Psoas muscle (tissue), 7 donors: ENCODE measurements at regions not wholly inside any gene's neighbourhood (a gene's known extent, or its start where the extent isn't known, plus 50 kb on each side); places are given as distances from the start of the nearest gene placed in this dataset.

ENCODE experiments used
- ATAC-seq, 4 donors: fragments of 200-7000 bp; cut with Tn5 transposase; one replicate each; pipeline ENCODE4 v1.9.1; 2020; ENCODE audit warnings: moderate library complexity in 3 of 4, mild to moderate bottlenecking in 2 of 4
- DNase-seq, 2 donors: peaks; one replicate each; pipeline ENCODE4 v3.0.0-alpha.2; 2020
- H3K27ac ChIP-seq: fragments of 200-600 bp; one replicate; pipeline ENCODE4 v1.8.0; 2022
- H3K27me3 ChIP-seq, 3 donors: fragments of 200-600 bp in 1 of 3; one replicate each; pipeline versions ENCODE4 v1.6.1 to v1.8.0; 2013 to 2022; ENCODE audit warnings: low read length in 2 of 3, mild to moderate bottlenecking in 2 of 3, moderate library complexity in 1 of 3; ENCODE audit not compliant: insufficient read depth in 3 of 3
- H3K36me3 ChIP-seq, 2 donors: fragments of 200-600 bp in 1 of 2; one replicate each; pipeline versions ENCODE4 v1.6.1 to v1.8.0; 2013 to 2022; ENCODE audit warnings: low read depth in 1 of 2, mild to moderate bottlenecking in 1 of 2, moderate library complexity in 1 of 2; ENCODE audit not compliant: insufficient read depth in 1 of 2
- H3K4me1 ChIP-seq: fragments of 200-600 bp; one replicate; pipeline ENCODE4 v1.8.0; 2022
- H3K4me3 ChIP-seq: fragments of 200-600 bp; one replicate; pipeline ENCODE4 v1.8.0; 2022; ENCODE audit warnings: mild to moderate bottlenecking
- H3K9me3 ChIP-seq: fragments of 200-600 bp; one replicate; pipeline ENCODE4 v1.8.0; 2022
- WGBS, 3 donors: extraction: QIAGEN DNeasy Blood & Tissue Kit; methylation state at CpG; one replicate each; pipeline versions ENCODE4 v1.1.6 to v1.1.7; 2013; 5-methylcytosine and 5-hydroxymethylcytosine counted together
- intact Hi-C, 2 donors: fragments of 100-400 bp; cut with DNase I; formaldehyde crosslinking; loops; one replicate each; pipeline versions ENCODE4 v1.11.0 to v1.14.2; 2022
- TF ChIP-seq, protein P1 (sequence below): fragments of 200-600 bp; IDR thresholded peaks from one replicate; pipeline ENCODE4 v1.8.0; 2022; ENCODE audit warnings: antibody characterized with exemption
- donor health status: healthy with polysubstance abuse.
- donor health status: DM: no; HTN: no; CAD: no; lungs with moderate emphysema.
- donor health status: Bipolar disorder and iron deficiency.
- donor health status: healthy.
- donor health status: DM: yes; HTN: yes; CAD: no.
- donor health status: DM: no; HTN: no; CAD: no.
- donor health status: DM: yes; HTN: yes; CAD: no.

DNA sequence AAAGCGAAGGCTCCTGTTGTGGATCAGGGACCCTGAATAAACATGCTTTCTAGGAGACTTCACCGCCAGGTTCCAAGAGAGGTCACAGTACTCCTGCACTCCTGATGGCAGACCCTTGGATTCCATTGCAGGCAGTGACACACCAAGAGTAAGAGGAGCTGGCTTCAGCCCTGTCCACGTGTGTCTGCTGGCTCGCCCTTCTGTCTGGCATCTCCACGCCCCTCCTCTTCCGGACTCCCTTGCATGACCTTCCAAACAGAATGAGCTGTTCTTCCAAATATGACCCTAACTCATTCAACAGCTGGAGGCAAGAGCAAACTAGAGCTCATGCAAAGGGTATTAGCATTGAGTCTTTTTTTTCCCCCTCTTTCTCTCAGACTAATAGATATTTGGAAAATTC, 233.0 kb upstream of the PLEKHG7 start:
- peak; percentile 88 to 95 (median 92) for ATAC-seq
- 7 to 15% (median 13%) methylated on average over 6 of the region's 6 CpGs for WGBS, 3 donors
- Histone ChIP-seq H3K27me3 (no peaks in the 10 kb centered on the region), H3K4me3 (no peak overlapping the region), H3K36me3 (no peaks in the 10 kb centered on the region), H3K4me1 (peaks cover 36% of the 10 kb centered on the region), H3K9me3 (no peaks in the 10 kb centered on the region), H3K27ac (peak overlapping the region; percentile 70)
- TF ChIP-seq, protein P1, sequence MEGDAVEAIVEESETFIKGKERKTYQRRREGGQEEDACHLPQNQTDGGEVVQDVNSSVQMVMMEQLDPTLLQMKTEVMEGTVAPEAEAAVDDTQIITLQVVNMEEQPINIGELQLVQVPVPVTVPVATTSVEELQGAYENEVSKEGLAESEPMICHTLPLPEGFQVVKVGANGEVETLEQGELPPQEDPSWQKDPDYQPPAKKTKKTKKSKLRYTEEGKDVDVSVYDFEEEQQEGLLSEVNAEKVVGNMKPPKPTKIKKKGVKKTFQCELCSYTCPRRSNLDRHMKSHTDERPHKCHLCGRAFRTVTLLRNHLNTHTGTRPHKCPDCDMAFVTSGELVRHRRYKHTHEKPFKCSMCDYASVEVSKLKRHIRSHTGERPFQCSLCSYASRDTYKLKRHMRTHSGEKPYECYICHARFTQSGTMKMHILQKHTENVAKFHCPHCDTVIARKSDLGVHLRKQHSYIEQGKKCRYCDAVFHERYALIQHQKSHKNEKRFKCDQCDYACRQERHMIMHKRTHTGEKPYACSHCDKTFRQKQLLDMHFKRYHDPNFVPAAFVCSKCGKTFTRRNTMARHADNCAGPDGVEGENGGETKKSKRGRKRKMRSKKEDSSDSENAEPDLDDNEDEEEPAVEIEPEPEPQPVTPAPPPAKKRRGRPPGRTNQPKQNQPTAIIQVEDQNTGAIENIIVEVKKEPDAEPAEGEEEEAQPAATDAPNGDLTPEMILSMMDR, result no peak
- intact Hi-C loops, result no loop called here
- peak; percentile 75 to 89 for DNase-seq

DNA sequence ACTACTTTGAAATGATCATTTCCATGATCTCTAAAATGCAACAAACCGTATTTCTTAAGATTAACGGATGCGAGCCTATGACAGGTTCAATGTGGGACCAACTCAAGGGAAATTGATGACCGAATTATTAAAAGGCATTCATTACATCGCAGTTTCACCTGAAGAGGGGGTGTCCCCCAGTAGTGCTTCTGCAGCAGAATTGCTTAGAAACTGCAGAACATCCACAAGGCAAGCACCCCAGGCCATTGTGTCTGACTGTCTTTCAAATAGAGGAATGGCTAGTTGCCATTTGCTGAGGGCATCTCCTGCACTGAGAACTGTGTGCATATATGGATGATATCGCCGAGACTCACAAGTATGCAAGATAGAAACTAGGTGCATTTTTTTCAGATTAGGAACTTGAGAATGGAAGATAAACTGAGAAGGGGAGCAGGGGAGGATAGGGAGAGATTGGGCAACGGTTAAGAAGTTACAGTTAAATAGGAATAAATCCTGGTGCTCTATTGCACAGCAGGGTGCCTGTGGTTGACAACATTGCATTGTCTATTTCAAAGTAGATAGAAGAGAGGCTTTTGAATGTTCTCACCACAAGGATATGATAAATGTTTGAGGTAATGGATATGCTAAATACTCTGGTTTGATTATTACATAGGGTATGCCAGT, 234.3 kb upstream of the PLEKHG7 start:
- ATAC-seq (no peak), DNase-seq (no peak)
- 55 to 84% (median 56%) methylated on average over 8 of the region's 8 CpGs for WGBS, 3 donors
- TF ChIP-seq, protein P1, result no peak
- Histone ChIP-seq H3K4me1 (peaks cover 36% of the 10 kb centered on the region), H3K9me3 (no peaks in the 10 kb centered on the region), H3K27ac (peak overlapping the region; percentile 84), H3K4me3 (peak overlapping the region; percentile 54), H3K27me3 (no peaks in the 10 kb centered on the region), H3K36me3 (no peaks in the 10 kb centered on the region)
- intact Hi-C loops, result no loop called here

- no peak for ATAC-seq
- intact Hi-C loops, result loop anchor here in 1 of 2 donors (2.0 kb wide), 1 partner anchor 323 kb away; the partner anchor contains the start of gene BTG1
- H3K36me3 ChIP-seq, result no peaks in the 10 kb centered on the region
- TF ChIP-seq, protein P1, result no peak
- H3K9me3 ChIP-seq, result no peaks in the 10 kb centered on the region
- H3K27ac ChIP-seq, result peak overlapping the region; percentile 84
- DNase-seq, result no peak
- peak overlapping the region; percentile 54 for H3K4me3 ChIP-seq
- no peaks in the 10 kb centered on the region for H3K27me3 ChIP-seq
- WGBS, 3 donors, result 23 to 38% (median 28%) methylated on average over 1 of the region's 1 CpG
- peaks cover 39% of the 10 kb centered on the region for H3K4me1 ChIP-seq
Observed at GRCh38 chr12:92467886-92468285, 234.9 kb upstream of the PLEKHG7 start.

- ATAC-seq, result peak; percentile 77 to 83 (median 82)
Observed at GRCh38 chr12:92466391-92467305, 236.1 kb upstream of the PLEKHG7 start.

More at GRCh38 chr12:92466391-92467305, 236.1 kb upstream of the PLEKHG7 start:
- Histone ChIP-seq H3K36me3 (no peaks in the 10 kb centered on the region), H3K27ac (peak overlapping the region; percentile 84), H3K4me1 (peaks cover 39% of the 10 kb centered on the region), H3K27me3 (no peaks in the 10 kb centered on the region), H3K4me3 (peak overlapping the region; percentile 54), H3K9me3 (no peaks in the 10 kb centered on the region)
- intact Hi-C loops, result loop anchor here in 1 of 2 donors (2.0 kb wide), 1 partner anchor 322 kb away; the partner anchor contains the start of gene BTG1
- TF ChIP-seq, protein P1, result no peak
- DNase-seq, result peak; percentile 21 to 52
- WGBS, 3 donors, result 23 to 31% (median 24%) methylated on average over 13 of the region's 13 CpGs
